A549 (cell line): ENCODE measurements at regions not wholly inside any gene's neighbourhood (a gene's known extent, or its start where the extent isn't known, plus 50 kb on each side); places are given as distances from the start of the nearest gene placed in this dataset.

Experiments used
- small RNA-seq, 6 experiments: library from RNA; depleted of rRNA; stranded (forward); fragments of <200 nt; gene quantifications; one replicate each; pipeline ENCODE3, GENCODE V24; 2012

Small RNA genes in the stretch of these regions (small RNA-seq; reads per million reads assigned to genes)
- 0 to 2.9 (median 0) reads per million in 6 experiments for gene RNA5SP357
